Muscle of back (tissue), 3 donors: ENCODE measurements at regions not wholly inside any gene's neighbourhood (a gene's known extent, or its start where the extent isn't known, plus 50 kb on each side); places are given as distances from the start of the nearest gene placed in this dataset.
A peak's percentile ranks its signal among the peaks of the same experiment; 100 is the strongest.

Experiments used
- DNase-seq, 3 donors: peaks; one replicate each; pipeline versions ENCODE4 v3.0.0 to v3.0.0-alpha.2; 2013

DNA sequence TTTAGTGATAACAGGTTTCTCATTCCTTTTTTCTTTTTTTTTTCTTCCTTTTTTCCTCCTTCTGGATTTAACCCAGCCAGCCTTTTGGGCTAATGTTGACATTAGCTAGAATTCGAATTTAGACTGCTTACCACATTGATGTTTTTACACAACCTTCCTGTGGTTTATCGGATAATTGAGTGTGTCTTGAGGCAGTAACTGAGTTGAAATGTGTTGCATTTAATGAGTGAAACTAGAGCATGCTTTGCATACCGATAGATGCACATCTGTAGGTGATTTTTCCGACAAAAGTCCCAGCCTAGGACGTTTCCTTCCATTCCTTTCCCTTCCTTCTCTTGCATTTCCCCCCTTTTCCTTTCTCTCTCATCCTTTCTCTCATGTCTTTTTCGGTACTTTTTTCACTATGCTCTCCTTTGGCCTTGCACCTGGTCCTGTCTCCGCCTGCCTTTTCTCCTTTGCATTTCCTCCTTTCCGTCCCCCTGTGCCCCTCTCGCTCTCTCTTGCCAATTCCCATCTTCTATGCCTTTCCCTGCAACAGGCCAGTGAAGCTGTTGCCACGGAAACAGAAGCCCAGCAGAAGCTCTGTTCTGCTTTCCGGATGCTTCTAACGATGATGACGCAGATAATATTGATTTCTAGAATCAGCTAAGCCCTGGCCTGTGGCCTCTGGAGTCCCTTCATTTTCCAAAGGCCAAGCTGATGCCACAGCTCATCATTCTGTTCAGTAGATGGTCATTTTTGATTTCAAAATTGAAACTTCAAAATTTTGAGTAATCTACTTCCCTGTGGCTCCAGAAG, 76.1 kb downstream of the SLC25A47 start:
- DNase-seq, result no peak

DNA sequence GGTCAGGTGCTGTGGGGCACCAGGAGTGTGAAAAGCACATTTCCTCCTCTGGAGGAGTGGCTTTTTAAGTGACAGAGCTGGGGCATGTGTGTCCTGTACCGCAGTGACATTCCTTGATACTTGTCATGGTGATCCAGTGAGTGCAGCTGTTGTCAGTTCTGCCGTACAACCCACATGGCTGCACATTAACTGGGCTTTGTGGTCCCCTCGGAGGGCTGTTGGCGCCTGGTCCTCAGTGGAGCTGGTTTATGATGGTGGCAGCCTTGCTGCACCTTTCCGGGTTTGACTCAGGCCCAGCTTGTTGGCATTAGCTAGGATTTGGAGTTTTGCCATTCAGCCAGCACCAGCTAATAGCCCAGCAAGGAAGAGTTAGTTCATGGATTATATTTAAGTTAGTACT, 77.0 kb downstream of the SLC25A47 start:
- DNase-seq, result no peak

DNA sequence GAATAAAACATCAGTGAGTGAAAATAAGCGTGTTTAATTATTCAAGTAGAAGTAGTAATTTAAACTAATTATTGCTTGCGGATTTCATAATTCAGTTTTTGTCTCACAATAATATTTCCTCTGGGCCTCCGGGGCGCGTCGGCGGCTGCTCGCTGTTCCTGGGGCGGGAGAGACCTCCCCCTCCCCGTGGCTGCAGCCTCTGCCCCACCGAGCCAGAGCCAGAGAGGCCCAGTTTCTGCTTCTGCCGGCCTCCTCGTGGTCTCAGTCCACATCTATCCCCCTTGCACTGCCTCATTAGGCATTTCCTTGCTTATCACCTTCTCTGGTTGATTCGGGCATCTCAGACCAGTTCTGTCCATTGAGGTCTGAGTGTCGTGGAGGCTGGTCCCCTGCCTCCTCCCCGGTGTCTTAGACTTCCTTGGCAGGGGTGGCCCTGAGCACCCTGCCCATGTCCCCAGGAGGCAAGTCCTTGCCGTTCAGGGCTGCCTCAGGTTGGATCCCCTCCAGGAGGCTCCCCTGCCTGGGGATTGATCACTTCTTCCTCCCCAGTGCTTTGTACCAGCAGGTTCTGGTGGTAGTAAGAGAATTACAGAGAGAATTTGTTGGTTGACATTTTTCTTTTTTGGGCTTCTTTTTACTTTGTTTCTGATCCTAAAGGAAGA, 78.0 kb downstream of the SLC25A47 start:
- no peak for DNase-seq

DNA sequence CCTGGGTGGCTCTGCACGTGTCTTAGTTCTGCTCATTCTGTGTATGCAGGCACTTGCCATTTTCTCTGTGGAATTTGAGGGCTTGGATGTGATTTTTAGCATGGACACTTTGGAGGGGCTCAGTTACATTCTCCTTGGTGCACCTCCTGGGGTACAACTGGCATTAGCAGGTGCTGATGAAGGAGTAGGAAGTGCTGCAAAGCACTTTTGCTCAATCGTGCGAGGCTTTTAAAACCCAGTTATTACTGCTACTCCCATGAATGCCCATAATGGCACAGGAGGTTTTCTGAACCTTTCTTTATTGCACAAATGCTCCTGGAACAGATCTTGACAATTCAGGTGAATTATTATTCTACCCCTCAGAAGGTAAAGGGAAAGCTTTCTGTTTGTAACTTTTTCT, 78.7 kb downstream of the SLC25A47 start:
- no peak for DNase-seq

DNA sequence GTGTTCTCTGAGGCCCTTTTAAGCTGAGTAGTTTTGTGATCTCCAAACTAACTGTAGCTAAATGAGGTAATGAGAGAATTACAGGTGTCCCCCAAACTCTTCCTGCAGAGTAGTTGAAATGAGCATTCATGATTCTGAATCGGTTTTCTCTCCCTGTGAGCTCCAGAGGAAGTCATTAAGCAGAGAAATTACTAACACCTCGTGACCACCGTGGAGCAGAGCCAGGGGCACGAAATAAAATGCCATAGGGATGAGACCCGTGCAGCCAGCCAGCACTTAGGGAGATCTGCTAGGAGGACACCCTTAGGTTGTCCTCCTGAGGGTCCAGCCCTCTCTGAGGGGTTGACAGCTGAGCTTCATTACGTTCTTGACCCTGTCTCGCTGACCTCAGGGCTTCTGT, 79.5 kb downstream of the SLC25A47 start:
- DNase-seq, result no peak

DNA sequence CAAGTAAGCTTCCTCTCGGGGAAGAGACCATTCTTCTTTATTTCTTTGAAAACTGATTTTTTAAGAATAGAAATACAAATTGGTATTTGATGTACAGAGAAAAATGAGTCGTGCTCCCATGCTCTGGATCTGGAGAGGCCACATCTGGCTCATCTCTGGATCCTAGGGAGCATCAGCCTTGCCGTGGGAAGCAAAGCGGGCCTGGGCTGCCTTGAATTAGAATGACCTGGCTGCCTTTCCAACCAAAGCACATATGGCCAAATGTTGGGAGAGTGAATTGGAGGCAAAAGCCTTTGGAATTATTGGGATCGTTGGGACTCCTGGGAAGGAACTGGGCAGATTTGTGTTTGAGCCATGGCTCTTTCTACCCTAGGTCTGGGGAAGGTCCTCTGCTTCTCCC, 80.0 kb downstream of the SLC25A47 start:
- peak in 1 of 3 donors; percentile 52 for DNase-seq

DNA sequence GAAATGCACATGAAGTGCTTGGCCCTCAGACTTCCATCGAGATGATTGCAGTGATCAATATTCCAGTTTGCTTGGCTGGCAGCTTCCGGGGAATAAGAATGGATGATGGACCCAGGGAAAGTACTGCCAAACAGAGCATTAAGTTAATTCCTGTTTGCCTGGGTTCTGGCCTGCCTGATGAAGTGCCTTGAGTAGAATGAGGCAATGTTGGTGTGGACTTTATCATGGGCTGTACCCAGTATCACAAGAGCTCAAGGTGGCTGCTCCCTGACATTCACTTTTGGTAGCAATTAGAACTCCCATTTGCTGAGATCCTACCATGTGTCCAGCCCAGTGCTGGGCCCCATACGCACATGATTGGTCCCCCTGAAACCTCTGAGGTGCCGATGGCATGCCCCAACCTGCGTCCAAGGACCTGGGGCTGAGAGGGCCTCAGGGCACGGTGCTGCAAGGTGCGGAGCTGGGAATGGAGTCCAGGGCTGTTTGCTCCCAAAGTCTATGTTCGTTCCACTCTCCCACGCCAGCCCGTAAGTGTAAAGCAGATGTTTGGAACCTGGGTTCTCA, 80.7 kb downstream of the SLC25A47 start:
- DNase-seq, result no peak

DNA sequence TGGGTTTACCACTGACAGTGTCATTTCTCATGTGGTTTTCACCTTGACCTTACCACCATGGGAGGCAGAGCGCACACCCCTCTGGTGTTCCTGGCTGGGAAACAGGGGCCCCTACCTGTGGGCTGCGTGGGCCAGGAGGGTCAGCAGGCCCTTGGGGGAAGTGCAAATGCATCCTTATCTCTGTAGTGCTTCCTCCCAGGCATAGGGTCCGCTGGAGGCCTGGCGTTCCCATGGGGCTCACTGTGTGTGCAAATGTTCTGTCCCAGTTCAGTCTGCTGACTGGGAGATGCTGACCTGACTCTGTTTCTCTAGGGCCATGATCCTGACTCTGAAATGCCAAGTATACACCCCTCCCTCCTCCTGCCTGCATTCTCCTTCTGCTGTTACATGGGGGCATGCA, 81.3 kb downstream of the SLC25A47 start:
- no peak for DNase-seq

DNA sequence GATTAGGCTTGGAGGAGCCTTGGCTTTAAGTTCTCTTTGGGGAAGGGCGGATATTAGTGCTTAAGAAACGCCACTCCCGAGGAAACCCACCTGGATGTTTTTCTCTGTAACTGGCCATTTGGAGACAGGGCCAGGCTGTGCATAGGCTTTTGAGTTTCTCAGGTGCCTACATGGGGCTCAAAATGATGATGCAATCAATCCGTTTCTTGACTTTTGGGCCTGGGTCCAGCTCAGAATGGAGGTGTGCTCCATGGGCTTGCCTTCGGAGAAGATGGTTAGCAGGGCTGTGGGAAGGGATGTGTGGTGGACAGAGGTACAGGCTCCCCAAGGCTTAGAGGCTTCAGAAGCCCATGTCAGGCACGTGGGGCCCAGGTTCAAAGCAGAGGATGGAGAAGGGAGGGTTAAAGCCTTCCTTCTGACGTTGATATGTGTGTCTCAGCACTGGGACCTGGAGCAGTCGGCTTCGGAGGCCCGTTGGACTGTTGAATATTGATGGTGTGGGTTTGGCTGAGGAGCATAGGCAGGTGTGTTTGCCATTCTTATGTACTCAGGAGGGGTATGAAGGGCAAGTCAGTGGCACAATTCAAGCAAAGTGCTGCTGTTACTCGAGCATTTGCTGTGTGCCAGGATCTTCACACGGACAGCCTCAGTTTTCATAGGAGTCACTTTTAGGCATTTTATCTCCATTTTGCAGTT, 82.8 kb downstream of the SLC25A47 start:
- no peak for DNase-seq

DNA sequence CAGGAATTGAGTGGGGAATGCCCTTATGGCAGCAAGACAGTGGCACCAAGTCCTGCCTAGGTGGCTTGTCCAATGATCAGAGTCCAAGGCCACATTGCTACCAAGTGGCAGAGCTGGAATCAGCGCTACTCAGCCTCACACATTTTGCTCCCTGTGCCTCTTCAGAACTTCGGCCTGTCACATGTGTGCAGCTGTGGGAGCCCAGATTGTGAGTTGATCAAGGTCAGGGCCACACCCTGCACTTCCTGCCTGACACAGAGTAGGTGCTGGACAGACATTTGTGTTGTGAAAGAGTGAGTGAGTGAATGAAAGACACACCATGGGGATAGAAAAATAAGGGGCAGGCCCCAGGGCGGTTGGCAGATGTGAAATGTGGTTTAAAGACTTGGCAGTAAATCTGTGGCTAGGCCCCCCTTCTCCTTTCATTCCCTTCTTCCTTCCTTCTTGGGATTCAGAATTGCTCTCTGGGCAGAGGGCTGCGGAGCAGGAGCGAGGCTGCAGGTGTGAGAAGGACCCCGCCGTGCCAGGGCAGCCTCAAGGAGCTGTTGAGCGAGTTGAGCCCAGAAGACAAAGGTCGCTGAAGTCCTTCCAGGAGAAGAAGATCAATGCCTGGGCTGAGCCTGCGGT, 83.5 kb downstream of the SLC25A47 start:
- DNase-seq, result no peak

DNA sequence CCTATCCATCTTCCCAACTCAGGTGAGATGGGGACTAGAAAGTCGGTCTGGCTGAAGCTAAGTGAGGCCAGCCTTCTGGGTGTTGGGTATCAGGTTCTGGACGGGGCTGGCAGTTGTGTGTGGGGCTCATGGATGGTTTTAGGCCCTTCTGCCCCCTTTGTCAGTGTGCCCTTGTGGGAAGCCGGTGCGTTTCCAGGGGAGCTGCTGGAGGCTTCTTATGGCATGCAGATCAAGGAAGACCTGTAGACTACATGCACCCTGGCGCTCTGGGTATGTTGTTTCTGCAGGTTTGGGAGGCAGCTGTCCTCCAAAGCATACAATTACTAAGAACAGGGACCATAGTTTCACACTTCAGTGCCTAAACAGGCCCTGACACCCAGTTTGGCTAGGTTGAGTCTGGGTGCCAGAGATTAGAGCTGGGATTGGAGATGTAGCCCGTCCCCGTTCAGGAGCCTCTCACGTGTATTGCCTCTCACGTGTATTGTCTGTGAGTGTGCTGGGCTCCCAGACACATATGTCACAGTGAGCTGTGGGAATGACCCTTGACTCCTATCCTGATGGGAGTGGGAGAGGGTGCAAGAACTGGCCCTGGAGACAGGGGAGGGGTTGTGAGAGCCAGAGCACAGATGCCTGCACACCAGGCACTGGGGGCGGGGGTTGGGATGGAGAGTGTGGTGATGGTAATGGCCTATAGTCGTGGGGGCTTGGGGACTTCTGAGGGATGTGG, 84.4 kb downstream of the SLC25A47 start:
- no peak for DNase-seq

DNA sequence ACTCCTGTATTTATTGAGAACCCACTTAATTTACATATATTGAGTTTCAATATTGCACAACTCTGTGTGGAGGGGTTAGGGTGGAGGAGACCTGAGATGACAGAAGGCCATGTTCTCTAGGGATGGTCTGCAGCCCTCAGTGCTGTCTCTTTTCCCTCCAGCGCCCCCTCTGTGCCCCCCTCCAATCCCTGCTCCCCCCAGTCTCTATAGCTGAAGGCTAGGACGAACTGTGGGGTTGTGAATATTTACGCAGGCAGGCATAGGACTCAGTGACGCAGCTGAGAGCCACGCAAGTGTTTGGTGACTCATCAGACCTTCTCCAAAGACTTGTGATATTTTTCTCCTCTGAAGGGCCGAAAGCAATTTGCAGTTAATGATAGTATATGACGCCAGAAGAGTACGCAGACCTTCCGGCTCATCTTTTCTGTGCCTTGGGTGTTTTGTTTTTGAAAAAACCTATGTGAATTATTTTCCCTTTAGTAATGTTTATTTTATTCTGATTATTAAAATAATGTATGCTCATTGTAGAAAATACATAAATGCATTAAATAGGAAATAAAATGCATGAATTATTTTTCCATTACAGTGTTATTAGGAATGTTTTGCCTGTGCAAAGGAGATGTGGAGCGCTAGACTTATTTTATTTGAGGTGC, 85.3 kb downstream of the SLC25A47 start:
- no peak for DNase-seq

DNA sequence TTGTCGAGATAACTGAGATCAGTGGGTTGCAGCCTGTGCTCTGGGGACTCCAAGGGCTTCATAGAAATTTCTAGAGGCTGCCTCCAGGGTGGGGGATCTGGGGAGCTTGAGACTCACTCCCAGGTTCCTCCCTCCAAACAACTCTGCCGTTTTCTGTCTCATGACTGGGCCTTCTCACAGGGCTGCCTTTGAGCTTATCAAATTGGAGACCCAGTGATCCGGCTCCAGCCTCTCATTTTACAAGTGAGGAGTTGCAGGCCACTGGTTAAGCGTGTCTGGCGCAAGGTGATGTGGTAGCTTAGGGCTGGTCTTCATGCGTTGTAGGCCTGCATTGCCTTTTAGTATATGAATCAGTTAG, 85.8 kb downstream of the SLC25A47 start:
- no peak for DNase-seq

DNA sequence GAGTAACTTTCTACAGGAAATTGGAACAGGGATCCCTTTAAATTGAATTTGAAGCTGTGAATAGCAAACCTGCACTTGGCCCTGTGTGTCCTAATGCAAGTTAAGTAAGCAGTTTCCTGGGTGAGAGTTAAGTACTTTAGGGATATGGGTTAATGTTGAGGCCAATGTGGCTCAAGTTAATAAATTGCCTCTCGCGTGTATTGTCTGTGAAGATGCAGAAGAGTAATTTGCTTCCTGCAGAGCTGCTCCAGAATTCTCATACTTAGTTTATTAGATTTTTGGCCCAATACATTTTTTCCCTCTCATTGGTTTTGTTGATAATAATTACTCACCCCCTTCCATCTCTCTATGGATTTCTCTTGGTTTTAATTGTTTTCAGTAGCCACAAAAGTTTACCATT, 86.5 kb downstream of the SLC25A47 start:
- DNase-seq, result no peak

DNA sequence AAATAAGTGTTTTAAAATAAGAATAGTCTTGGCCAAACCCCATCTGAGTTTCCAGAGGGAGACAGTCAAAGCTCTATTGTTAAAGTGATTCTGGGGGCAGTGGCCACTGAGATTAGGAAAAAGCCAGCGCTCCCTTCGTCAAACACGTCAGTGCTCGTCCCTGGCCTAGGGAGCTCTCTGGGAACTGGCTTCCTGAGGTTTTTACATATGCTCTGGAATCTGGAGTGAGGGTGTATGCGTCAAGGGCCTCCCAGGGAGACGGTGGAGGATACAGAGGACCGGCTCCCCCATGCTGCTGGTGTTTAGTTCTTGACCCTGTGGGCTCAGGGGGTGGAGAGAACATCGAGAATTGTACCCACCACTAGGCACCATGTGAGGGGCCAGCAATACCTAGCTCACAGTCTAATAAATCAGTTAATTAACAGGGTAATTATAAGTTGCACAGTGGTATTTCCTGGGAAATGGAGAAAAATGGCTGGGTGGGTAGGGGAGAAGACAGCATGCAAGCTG, 87.0 kb downstream of the SLC25A47 start:
- no peak for DNase-seq

DNA sequence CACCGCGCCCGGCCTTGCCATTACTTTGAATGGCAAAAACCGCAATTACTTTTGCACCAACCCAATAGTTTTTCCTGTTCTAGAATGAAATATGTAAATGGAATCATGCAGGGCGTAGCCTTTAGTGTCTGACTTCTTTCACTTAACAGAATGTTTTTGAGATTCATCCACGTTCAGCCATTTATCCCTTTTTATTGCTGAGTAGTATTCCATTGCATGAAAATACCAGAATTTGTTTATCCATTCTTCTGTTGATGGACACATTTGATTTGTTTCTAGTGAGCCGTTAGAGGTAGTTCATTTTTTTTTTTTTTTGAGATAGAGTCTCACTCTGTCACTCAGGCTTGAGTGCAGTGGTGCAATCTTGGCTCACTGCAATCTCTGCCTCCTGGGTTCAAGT, 90.6 kb downstream of the SLC25A47 start:
- DNase-seq, result no peak

DNA sequence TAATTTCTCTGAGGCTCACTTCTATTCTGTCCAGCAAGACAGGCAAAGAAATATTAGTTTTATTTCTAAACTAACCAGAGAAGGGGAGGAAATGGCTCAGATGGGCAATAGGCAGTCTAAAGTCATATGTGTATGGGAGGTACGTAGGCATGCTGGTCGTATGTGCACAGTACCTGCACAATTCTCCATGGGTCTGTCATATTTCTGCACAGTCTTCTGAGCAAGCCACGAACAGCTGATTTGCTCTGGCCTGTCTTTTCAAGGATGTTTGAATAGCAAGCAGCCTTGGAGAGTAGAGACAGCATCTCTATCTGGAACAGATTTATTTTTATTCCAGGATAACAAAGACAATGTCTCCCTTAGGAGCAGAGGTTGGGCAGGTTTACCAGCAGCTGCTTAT, 92.1 kb downstream of the SLC25A47 start:
- DNase-seq, result no peak

DNA sequence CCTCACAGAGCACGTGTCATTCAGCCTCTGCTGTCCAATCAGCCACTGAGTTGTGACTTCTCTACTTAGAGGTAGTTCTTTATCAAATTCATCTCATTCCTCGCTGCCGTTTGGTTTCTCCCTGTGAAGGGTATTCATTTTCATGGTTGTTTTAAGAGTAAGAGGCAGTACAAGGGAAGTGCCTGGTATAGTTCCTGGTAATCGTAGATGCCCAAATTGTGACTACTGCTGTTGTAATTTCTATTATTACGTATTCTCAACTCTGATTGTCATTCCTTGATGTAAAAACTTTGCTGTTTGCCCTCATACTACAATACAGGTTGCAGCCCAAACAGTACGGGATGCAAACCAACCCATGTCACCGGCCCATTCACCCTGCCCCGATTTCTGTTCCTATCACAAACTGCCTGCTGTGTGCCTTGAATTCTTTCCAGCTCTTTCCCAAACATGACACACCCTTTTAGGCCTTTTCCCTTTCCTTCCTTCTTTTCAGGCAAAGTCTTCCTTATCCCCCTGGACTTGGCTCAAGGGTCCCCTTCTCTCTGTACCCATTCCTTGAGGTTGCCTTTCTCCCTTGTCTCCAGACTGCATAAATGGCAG, 93.0 kb downstream of the SLC25A47 start:
- DNase-seq, result no peak

DNA sequence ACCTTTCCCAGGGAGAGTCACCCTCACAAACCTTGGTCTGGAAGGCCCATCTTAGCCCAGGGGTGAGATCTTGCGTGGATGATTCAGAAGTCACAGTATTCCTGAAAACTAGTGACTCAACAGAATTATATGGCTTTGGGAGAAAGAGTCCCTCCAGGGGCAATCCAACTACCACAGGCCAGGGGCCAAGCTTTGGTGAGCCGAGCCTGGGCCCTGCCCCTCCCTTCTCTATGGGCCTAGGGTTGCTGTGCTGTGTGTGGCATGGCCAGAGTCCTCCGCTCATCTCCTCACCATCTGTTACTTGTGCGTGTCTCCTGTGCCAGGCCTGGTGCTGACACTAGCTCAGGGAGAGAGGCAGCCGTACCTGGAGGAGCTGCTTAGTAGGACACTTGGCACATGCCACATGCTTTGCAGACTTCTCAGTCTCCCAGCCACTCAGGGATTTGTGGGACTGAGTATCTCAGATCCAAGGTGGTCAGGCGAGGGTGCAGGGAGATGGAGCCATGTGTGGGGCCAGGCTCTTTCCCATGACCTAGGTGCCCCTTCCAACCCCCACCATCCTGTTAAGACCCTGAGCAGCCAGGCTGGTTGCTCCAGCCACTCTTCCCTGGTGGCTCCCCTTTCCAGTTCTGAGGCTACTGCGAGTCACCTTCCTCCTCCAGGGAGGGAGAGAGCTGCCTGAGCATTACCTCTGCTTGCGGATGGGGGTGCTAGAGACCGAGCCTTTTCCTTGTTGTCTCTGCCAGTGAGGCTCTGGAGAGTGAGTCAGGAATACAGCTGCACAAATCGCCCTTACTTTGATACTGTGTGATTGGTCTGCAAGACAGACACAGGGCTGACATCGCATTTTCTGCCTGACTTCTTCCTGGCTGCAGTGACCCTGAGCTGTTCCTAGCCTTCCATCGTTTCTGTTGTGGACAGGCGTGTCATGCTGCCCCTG, 94.1 kb downstream of the SLC25A47 start:
- DNase-seq, result peak; percentile 53 to 80 (median 79)
